GM12878 (cell line): ENCODE measurements at regions not wholly inside any gene's neighbourhood (a gene's known extent, or its start where the extent isn't known, plus 50 kb on each side); places are given as distances from the start of the nearest gene placed in this dataset.

ENCODE experiments used
- ATAC-seq: fragments of 200-7000 bp; cut with Tn5 transposase; 3 replicates; pipeline ENCODE4 v1.9.1; 2020; ENCODE audit warnings: mild to moderate bottlenecking, moderate library complexity
- BruUV-seq: library from RNA; stranded (reverse); fragments of 400-500 nt; replicated peaks from 2 replicates; lab custom pipeline; 2021; lab: Mats Ljungman, UMichigan
- CTCF ChIA-PET: fragments of 300-600 bp; sonication (Branson Sonifier 250); formaldehyde crosslinking; extraction: SDS; loops from one replicate; lab custom pipeline; 2021; ENCODE audit warnings: inconsistent platforms; lab: Yijun Ruan, JAX
- POLR2A ChIA-PET: fragments of 350-600 bp; formaldehyde crosslinking; extraction: SDS; loops from one replicate; lab custom pipeline; 2021; ENCODE audit warnings: inconsistent platforms; lab: Charles Lee
- RAD21 ChIA-PET: fragments of 300-600 bp; sonication (Branson Sonifier 250); formaldehyde crosslinking; loops from one replicate; lab custom pipeline; 2023; ENCODE audit warnings: antibody characterized with exemption; ENCODE audit not compliant: unreplicated experiment; lab: Charles Lee
- SMC1A ChIA-PET: fragments of 300-600 bp; sonication (Branson Sonifier 250); formaldehyde crosslinking; loops from one replicate; lab custom pipeline; 2023; ENCODE audit not compliant: unreplicated experiment, uncharacterized antibody; lab: Charles Lee
- DNase-seq: peaks from one replicate; pipeline ENCODE4 v3.0.0-alpha.2; 2011; ENCODE audit warnings: low read depth, low spot score
- FAIRE-seq: peaks from 3 replicates; lab custom pipeline; 2011; peaks lifted over from hg19 to GRCh38; lab: Jason Lieb, UNC
- H2AFZ ChIP-seq: 2 replicates; pipeline ENCODE4 v1.6.0; 2011; ENCODE audit warnings: low read depth, low read length, control low read depth; ENCODE audit not compliant: control insufficient read depth
- H3K27ac ChIP-seq: 2 replicates; pipeline ENCODE4 v1.5.1; 2011; ENCODE audit warnings: control low read depth; ENCODE audit not compliant: control insufficient read depth, insufficient read depth
- H3K27me3 ChIP-seq, 2 experiments: replicated peaks in 1 of 2; 2 replicates each; pipeline versions ENCODE4 v1.6.0 to v1.6.1; 2011; ENCODE audit warnings: low read length in 1 of 2; ENCODE audit not compliant: control insufficient read depth in 2 of 2, insufficient read depth in 2 of 2
- H3K36me3 ChIP-seq, 2 experiments: 2 replicates each; pipeline ENCODE4 v1.5.1; 2011; ENCODE audit warnings: low read length in 1 of 2; ENCODE audit not compliant: control insufficient read depth in 2 of 2, insufficient read depth in 2 of 2
- H3K4me1 ChIP-seq: 2 replicates; pipeline ENCODE4 v1.6.1; 2011; ENCODE audit warnings: mild to moderate bottlenecking, low read length, moderate library complexity, mixed read lengths; ENCODE audit not compliant: control insufficient read depth, insufficient read depth
- H3K4me2 ChIP-seq: 2 replicates; pipeline ENCODE4 v1.6.0; 2011; ENCODE audit warnings: control low read depth; ENCODE audit not compliant: control insufficient read depth, insufficient read depth
- H3K4me3 ChIP-seq: fragments of 200-600 bp; sonication (generic); 2 replicates; pipeline ENCODE4 v1.5.1; 2016
- H3K79me2 ChIP-seq: 2 replicates; pipeline ENCODE4 v1.6.0; 2011; ENCODE audit warnings: low read length; ENCODE audit not compliant: control insufficient read depth, insufficient read depth
- H3K9ac ChIP-seq: 2 replicates; pipeline ENCODE4 v1.8.0; 2011; ENCODE audit warnings: low read length, control low read depth, mixed read lengths; ENCODE audit not compliant: control insufficient read depth, insufficient read depth
- H3K9me3 ChIP-seq: replicated peaks from 3 replicates; pipeline ENCODE4 v1.5.1; 2011; ENCODE audit warnings: mild to moderate bottlenecking, low read length; ENCODE audit not compliant: control insufficient read depth, insufficient read depth
- H4K20me1 ChIP-seq: 2 replicates; pipeline ENCODE4 v1.6.0; 2011; ENCODE audit not compliant: control insufficient read depth, insufficient read depth
- EGR1 ChIP-seq, 2 experiments: IDR thresholded peaks; 1 replicate in 1 of 2; 2 replicates in 1 of 2; pipeline ENCODE4 v1.6.1; 2011 to 2012; ENCODE audit warnings: low read depth in 2 of 2, low read length in 2 of 2, borderline replicate concordance in 1 of 2, mild to moderate bottlenecking in 1 of 2, moderate library complexity in 1 of 2
- ETV6 ChIP-seq, 2 experiments: fragments of 450-650 bp in 1 of 2; IDR thresholded peaks in 1 of 2; conservative IDR thresholded peaks in 1 of 2; 2 replicates each; pipeline ENCODE4 v1.6.1; 2014; ENCODE audit warnings: antibody characterized with exemption in 1 of 2, borderline replicate concordance in 1 of 2, low read depth in 1 of 2, mild to moderate bottlenecking in 1 of 2, moderate library complexity in 1 of 2
- EZH2 ChIP-seq: IDR thresholded peaks from 2 replicates; pipeline ENCODE4 v1.6.1; 2012; ENCODE audit warnings: low read depth, mild to moderate bottlenecking, control low read depth, inconsistent platforms, low read length, borderline replicate concordance; ENCODE audit not compliant: control insufficient read depth
- KAT2A ChIP-seq: conservative IDR thresholded peaks from 2 replicates; pipeline ENCODE4 v1.6.1; 2011; ENCODE audit warnings: low read depth, low read length; ENCODE audit not compliant: control insufficient read depth
- NRF1 ChIP-seq: conservative IDR thresholded peaks from 2 replicates; pipeline ENCODE4 v1.6.1; 2011; ENCODE audit warnings: mild to moderate bottlenecking, low read depth, low read length, improper control_type of control experiment
- PML ChIP-seq: IDR thresholded peaks from 2 replicates; pipeline ENCODE4 v1.6.1; 2012; ENCODE audit warnings: low read length, inconsistent platforms
- RAD21 ChIP-seq: IDR thresholded peaks from 2 replicates; pipeline ENCODE4 v1.6.1; 2011; ENCODE audit warnings: mild to moderate bottlenecking, low read depth, low read length, moderate library complexity; ENCODE audit not compliant: insufficient read depth
- RELA ChIP-seq: fragments of 450-650 bp; IDR thresholded peaks from 2 replicates; pipeline ENCODE4 v1.8.0; 2014; ENCODE audit warnings: borderline replicate concordance; ENCODE audit not compliant: partially characterized antibody
- SMARCA5 ChIP-seq: fragments of 450-650 bp; IDR thresholded peaks from 2 replicates; pipeline ENCODE4 v1.6.1; 2017; ENCODE audit warnings: mild to moderate bottlenecking
- ZNF207 ChIP-seq: fragments of 450-650 bp; IDR thresholded peaks from 2 replicates; pipeline ENCODE4 v1.6.1; 2014; ENCODE audit warnings: antibody characterized with exemption, mild to moderate bottlenecking, borderline replicate concordance
- WGBS: methylation state at CpG from one replicate; pipeline ENCODE4 v1.1.6; 2016; ENCODE audit warnings: low lambda C conversion rate; ENCODE audit not compliant: insufficient replicate concordance, insufficient coverage; ENCODE audit errors: missing lambda C conversion rate; 5-methylcytosine and 5-hydroxymethylcytosine counted together
- in situ Hi-C: fragments of 300-500 bp; cut with MboI; formaldehyde crosslinking; loops from 9 replicates; pipeline ENCODE4 v1.14.3; 2018; ENCODE audit warnings: mixed read lengths
- intact Hi-C: fragments of 100-400 bp; cut with micrococcal nuclease; formaldehyde crosslinking; loops from one replicate; pipeline ENCODE4 v1.14.2; 2022; ENCODE audit not compliant: unreplicated experiment
- TF ChIP-seq, protein P1 (sequence below): fragments of 150-350 bp; IDR thresholded peaks from 2 replicates; pipeline ENCODE4 v1.6.1; 2014; ENCODE audit warnings: mild to moderate bottlenecking, low read depth, low read length

DNA sequence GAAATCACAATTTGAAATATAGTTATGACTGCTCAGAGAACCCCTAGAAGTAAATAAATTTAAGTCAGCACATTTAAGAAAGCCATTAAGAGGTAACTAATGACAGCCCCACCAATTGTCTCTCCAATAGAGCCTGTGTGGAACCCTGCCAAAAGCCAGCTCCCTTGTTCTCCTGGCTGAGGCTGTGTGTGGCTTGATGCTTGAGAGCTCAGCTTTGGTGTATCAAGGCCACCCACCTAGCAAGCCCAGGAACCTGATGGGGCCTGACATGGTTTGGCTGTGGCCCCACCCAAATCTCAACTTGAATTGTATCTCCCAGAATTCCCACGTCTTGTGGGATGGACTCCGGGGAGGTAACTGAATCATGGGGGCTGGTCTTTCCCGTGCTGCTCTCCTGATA, 106.9 kb downstream of the LRRN1 start:
- H2AFZ ChIP-seq, result no peak overlapping the region
- in situ Hi-C loops (no loop called here), intact Hi-C loops (no loop called here)
- BruUV-seq, result no TSS peak
- no peak for FAIRE-seq
- DNase-seq, result no peak
- ATAC-seq, result no peak
- ChIA-PET RAD21 (no interaction called here), SMC1A (no interaction called here), POLR2A (no interaction called here)
- H3K27me3 ChIP-seq, result no peaks in the 10 kb centered on the region
- no peaks in the 10 kb centered on the region for H3K79me2 ChIP-seq
- no peak overlapping the region for H3K9ac ChIP-seq
- H3K36me3 ChIP-seq, result no peaks in the 10 kb centered on the region
- no peaks in the 10 kb centered on the region for H4K20me1 ChIP-seq
- TF ChIP-seq RAD21, result no peak
- no peak for TF ChIP-seq ETV6 (conservative IDR thresholded peaks at IDR 0.05 in 1 of 2, IDR thresholded peaks at IDR 0.05 in 1 of 2; ENCODE audit: borderline replicate concordance in 1 of 2, low read depth in 1 of 2)
- TF ChIP-seq, protein P1, sequence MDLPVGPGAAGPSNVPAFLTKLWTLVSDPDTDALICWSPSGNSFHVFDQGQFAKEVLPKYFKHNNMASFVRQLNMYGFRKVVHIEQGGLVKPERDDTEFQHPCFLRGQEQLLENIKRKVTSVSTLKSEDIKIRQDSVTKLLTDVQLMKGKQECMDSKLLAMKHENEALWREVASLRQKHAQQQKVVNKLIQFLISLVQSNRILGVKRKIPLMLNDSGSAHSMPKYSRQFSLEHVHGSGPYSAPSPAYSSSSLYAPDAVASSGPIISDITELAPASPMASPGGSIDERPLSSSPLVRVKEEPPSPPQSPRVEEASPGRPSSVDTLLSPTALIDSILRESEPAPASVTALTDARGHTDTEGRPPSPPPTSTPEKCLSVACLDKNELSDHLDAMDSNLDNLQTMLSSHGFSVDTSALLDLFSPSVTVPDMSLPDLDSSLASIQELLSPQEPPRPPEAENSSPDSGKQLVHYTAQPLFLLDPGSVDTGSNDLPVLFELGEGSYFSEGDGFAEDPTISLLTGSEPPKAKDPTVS, result no peak
- TF ChIP-seq SMARCA5, result no peak
- TF ChIP-seq RELA, result no peak
- TF ChIP-seq PML, result no peak
- no peak for TF ChIP-seq ZNF207
- TF ChIP-seq NRF1, result no peak
- no peak for TF ChIP-seq EZH2
- TF ChIP-seq EGR1 (IDR thresholded peaks at IDR 0.05; ENCODE audit: borderline replicate concordance in 1 of 2, low read depth in 2 of 2, low read length in 2 of 2), result no peak
- no peak for TF ChIP-seq KAT2A
- TF ChIP-seq, all 136 proteins: peak for 0
- CTCF ChIA-PET, result no interaction called here
- WGBS, result 45% methylated on average over 3 of the region's 3 CpGs
- H3K9me3 ChIP-seq, result no peaks in the 10 kb centered on the region
- no peaks in the 10 kb centered on the region for H3K4me1 ChIP-seq
- no peak overlapping the region for H3K4me2 ChIP-seq
- H3K27ac ChIP-seq, result no peak overlapping the region
- H3K4me3 ChIP-seq, result no peak overlapping the region
